WTC11 (cell line): ENCODE measurements at regions not wholly inside any gene's neighbourhood (a gene's known extent, or its start where the extent isn't known, plus 50 kb on each side); places are given as distances from the start of the nearest gene placed in this dataset.

Experiments used
- CTCF ChIP-seq: fragments of 200-600 bp; IDR thresholded peaks from 2 replicates; pipeline ENCODE4 v1.8.0; 2022; ENCODE audit warnings: antibody characterized with exemption
- MAX ChIP-seq: sonication (generic); formaldehyde crosslinking; IDR thresholded peaks from 2 replicates; pipeline ENCODE4 v1.8.0; 2022; ENCODE audit warnings: mild to moderate bottlenecking, missing genetic modification reagents
- NFYB ChIP-seq: sonication (generic); formaldehyde crosslinking; conservative IDR thresholded peaks from 2 replicates; pipeline ENCODE4 v1.8.0; 2022; ENCODE audit warnings: low read depth, missing genetic modification reagents
- SMAD3 ChIP-seq: sonication (generic); formaldehyde crosslinking; IDR thresholded peaks from 2 replicates; pipeline ENCODE4 v1.8.0; 2022; ENCODE audit warnings: missing genetic modification reagents, mild to moderate bottlenecking, borderline replicate concordance
- SP1 ChIP-seq: sonication (generic); formaldehyde crosslinking; conservative IDR thresholded peaks from 2 replicates; pipeline ENCODE4 v1.8.1; 2022; ENCODE audit warnings: missing genetic modification reagents
- ZNF263 ChIP-seq: sonication (generic); formaldehyde crosslinking; IDR thresholded peaks from 2 replicates; pipeline ENCODE4 v1.8.1; 2022; ENCODE audit warnings: low read depth, mild to moderate bottlenecking, moderate library complexity, missing genetic modification reagents
- ZNF512 ChIP-seq: sonication (generic); formaldehyde crosslinking; IDR thresholded peaks from 2 replicates; pipeline ENCODE4 v1.8.1; 2022; ENCODE audit warnings: missing genetic modification reagents, borderline replicate concordance

GRCh38 chr5:135089912-135090311 lies 55.9 kb upstream of the PITX1 start:
- TF ChIP-seq CTCF (no peak), SP1 (CRISPR knock-in tag) (no peak), MAX (CRISPR knock-in tag) (no peak), NFYB (CRISPR knock-in tag) (no peak), ZNF512 (CRISPR knock-in tag) (no peak), ZNF263 (no peak), SMAD3 (no peak)
